Activated naive CD8-positive, alpha-beta T cell treated with anti-CD3 and anti-CD28 coated beads, Interleukin-2, amount 50 U/mL, for 24 hours (primary cell): ENCODE measurements at regions not wholly inside any gene's neighbourhood (a gene's known extent, or its start where the extent isn't known, plus 50 kb on each side); places are given as distances from the start of the nearest gene placed in this dataset.

ENCODE experiments used
- ATAC-seq: fragments of 150-1000 bp; cut with Tn5 transposase; one replicate; pipeline ENCODE4 v1.10.0; 2021
- DNase-seq: peaks from one replicate; pipeline ENCODE4 v3.0.0; 2021
- H3K27ac Mint-ChIP-seq: one replicate; pipeline ENCODE4 v1.8.0; 2021; ENCODE audit warnings: mild to moderate bottlenecking, mixed read lengths
- H3K27me3 Mint-ChIP-seq: one replicate; pipeline ENCODE4 v1.8.0; 2021; ENCODE audit warnings: mixed read lengths
- H3K36me3 Mint-ChIP-seq: one replicate; pipeline ENCODE4 v1.8.0; 2021; ENCODE audit warnings: low read depth, mixed read lengths
- H3K4me1 Mint-ChIP-seq: one replicate; pipeline ENCODE4 v1.8.0; 2021; ENCODE audit warnings: mixed read lengths
- H3K4me3 Mint-ChIP-seq: one replicate; pipeline ENCODE4 v1.8.0; 2021; ENCODE audit warnings: mild to moderate bottlenecking, moderate library complexity, mixed read lengths
- H3K9me3 Mint-ChIP-seq: one replicate; pipeline ENCODE4 v1.8.0; 2021; ENCODE audit warnings: mixed read lengths

- H3K9me3 Mint-ChIP-seq: no peaks in the 10 kb centered on the region
- DNase-seq (no peak), ATAC-seq (no peak)
- no peak overlapping the region for H3K4me3 Mint-ChIP-seq
- peaks cover 24% of the 10 kb centered on the region for H3K27me3 Mint-ChIP-seq
- no peaks in the 10 kb centered on the region for H3K36me3 Mint-ChIP-seq
- no peaks in the 10 kb centered on the region for H3K4me1 Mint-ChIP-seq
- no peak overlapping the region for H3K27ac Mint-ChIP-seq
These were observed 50.2 kb upstream of the XPA start for GRCh38 chr9:97747201-97747965.

DNA sequence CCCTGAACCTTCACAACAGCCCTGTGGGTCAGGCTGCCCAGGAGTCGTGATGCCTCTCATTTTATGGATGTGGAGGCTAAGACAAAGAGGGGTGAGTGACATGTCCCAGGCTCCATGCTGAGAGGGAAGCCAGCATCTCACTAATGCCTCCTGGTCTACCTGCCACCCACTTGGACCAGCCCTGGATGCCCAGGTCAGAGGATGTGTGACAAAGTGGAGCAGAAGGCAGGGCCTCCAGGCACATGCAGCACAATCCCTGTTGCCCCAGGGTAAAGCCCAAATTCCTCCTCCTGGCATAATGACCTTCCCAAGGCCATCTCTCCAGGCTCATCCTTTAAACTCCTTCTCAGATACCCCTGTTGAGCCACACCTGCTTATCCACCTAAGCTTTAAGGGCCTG lies 51.4 kb upstream of the XPA start:
- peaks cover 19% of the 10 kb centered on the region for H3K27me3 Mint-ChIP-seq
- no peaks in the 10 kb centered on the region for H3K36me3 Mint-ChIP-seq
- no peaks in the 10 kb centered on the region for H3K9me3 Mint-ChIP-seq

DNA sequence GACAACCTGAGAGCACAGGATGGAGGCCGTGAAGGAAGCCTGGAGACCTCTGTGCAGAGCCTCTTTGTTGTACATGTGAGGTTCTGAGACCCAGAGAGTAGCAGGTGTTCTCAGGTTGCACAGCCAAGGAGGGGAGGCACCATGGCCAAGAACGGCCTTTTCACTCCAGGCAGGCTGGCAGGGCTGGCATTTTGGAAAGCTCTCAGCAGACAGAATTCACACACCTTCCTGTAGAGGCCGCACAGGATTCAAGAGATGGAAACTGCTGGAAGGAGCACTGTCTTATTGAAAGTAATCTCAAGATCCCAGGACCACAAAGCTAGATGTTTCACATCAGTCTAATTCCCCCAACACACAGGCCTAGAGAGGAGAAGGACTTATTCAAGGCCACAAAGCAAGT lies 52.8 kb upstream of the XPA start:
- Mint-ChIP-seq H3K4me3 (no peak overlapping the region), H3K9me3 (no peaks in the 10 kb centered on the region), H3K27me3 (peaks cover 11% of the 10 kb centered on the region), H3K27ac (no peak overlapping the region), H3K36me3 (no peaks in the 10 kb centered on the region), H3K4me1 (no peaks in the 10 kb centered on the region)
- no peak for DNase-seq
- ATAC-seq: no peak

More for the DNA sequence above, 51.4 kb upstream of the XPA start:
- Mint-ChIP-seq H3K27ac (no peak overlapping the region), H3K4me1 (no peaks in the 10 kb centered on the region), H3K4me3 (no peak overlapping the region)
- DNase-seq (no peak), ATAC-seq (no peak)

- no peaks in the 10 kb centered on the region for H3K9me3 Mint-ChIP-seq
- H3K36me3 Mint-ChIP-seq: no peaks in the 10 kb centered on the region
- no peaks in the 10 kb centered on the region for H3K4me1 Mint-ChIP-seq
- no peak overlapping the region for H3K4me3 Mint-ChIP-seq
- DNase-seq (no peak), ATAC-seq (no peak)
- H3K27ac Mint-ChIP-seq: no peak overlapping the region
- H3K27me3 Mint-ChIP-seq: peaks cover 5% of the 10 kb centered on the region
These were observed 54.4 kb upstream of the XPA start for GRCh38 chr9:97751531-97751930.

- Mint-ChIP-seq H3K9me3 (no peaks in the 10 kb centered on the region), H3K4me3 (no peak overlapping the region), H3K27ac (no peak overlapping the region), H3K36me3 (no peaks in the 10 kb centered on the region), H3K4me1 (no peaks in the 10 kb centered on the region), H3K27me3 (peaks cover 3% of the 10 kb centered on the region)
- DNase-seq: no peak
- no peak for ATAC-seq
These were observed 55.1 kb upstream of the XPA start for GRCh38 chr9:97752274-97752673.

GRCh38 chr9:97753364-97753763 lies 56.2 kb upstream of the XPA start:
- ATAC-seq (no peak), DNase-seq (no peak)
- Mint-ChIP-seq H3K27ac (no peak overlapping the region), H3K4me1 (no peaks in the 10 kb centered on the region), H3K4me3 (no peak overlapping the region), H3K9me3 (no peaks in the 10 kb centered on the region), H3K36me3 (no peaks in the 10 kb centered on the region), H3K27me3 (peaks cover 6% of the 10 kb centered on the region)

- H3K36me3 Mint-ChIP-seq: no peaks in the 10 kb centered on the region
- no peak for DNase-seq
- H3K27ac Mint-ChIP-seq: no peak overlapping the region
- no peaks in the 10 kb centered on the region for H3K9me3 Mint-ChIP-seq
- no peak overlapping the region for H3K4me3 Mint-ChIP-seq
- no peak for ATAC-seq
- peaks cover 6% of the 10 kb centered on the region for H3K27me3 Mint-ChIP-seq
- H3K4me1 Mint-ChIP-seq: no peaks in the 10 kb centered on the region
These were observed 56.8 kb upstream of the XPA start for GRCh38 chr9:97753975-97754374.

DNA sequence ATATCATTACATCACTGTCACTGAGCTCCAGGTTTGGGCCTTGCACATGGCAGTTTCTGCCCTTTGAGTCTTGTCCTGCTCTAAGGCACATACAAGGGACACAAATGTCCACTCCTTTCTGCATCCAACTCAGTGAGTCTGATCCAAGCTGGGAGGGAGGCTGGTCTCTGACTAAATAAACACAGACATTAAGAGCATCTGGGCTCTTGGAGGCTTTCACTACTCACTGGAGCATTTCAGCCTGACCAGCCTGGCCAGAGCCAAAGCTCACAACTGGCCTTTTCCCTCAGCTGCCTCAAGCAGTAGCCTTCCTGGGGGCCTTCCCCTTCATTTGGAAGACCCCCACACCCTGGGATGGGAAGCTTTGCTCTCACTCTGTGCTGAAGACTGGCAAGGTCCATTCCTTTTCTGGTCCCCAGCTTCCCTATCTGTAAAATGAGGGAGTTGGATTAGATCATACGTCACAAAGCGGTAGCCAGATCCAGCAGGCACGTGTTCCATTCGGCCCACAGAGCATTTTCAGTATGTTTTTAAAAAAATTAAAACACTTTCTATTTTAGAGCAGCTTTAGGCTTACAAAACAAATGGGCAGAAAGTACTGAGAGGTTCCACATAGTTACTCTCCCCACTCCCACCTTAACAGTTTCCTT lies 58.6 kb upstream of the XPA start:
- ATAC-seq (no peak), DNase-seq (no peak)
- Mint-ChIP-seq H3K4me3 (no peak overlapping the region), H3K27me3 (peaks cover 12% of the 10 kb centered on the region), H3K9me3 (no peaks in the 10 kb centered on the region), H3K4me1 (no peaks in the 10 kb centered on the region), H3K27ac (no peak overlapping the region), H3K36me3 (no peaks in the 10 kb centered on the region)

DNA sequence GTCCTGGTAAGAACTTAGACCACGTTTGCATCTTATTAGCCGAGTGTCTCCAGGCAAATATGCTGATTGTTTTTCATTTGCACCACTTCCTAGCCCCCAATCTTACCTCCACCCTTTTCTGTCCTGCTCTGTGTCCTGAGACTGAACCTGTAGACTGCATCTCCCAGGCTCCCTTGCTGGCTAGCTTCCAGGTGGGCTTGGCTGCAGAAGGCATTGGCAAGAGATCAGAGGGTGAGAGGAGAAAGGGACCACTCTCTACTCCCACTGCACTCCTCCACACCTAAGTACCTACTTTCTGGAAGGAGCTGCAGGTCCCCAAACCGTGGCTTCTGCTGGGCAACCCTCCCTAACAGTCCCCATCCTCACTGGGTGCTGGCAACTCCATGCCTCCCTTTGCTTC lies 59.9 kb upstream of the XPA start:
- H3K4me3 Mint-ChIP-seq: no peak overlapping the region
- peaks cover 23% of the 10 kb centered on the region for H3K27me3 Mint-ChIP-seq
- H3K27ac Mint-ChIP-seq: no peak overlapping the region
- ATAC-seq (no peak), DNase-seq (no peak)
- H3K4me1 Mint-ChIP-seq: no peaks in the 10 kb centered on the region
- H3K36me3 Mint-ChIP-seq: no peaks in the 10 kb centered on the region
- H3K9me3 Mint-ChIP-seq: no peaks in the 10 kb centered on the region

GRCh38 chr9:97758334-97758916 lies 61.3 kb upstream of the XPA start:
- Mint-ChIP-seq H3K27me3 (peaks cover 31% of the 10 kb centered on the region), H3K36me3 (no peaks in the 10 kb centered on the region), H3K27ac (no peak overlapping the region), H3K9me3 (no peaks in the 10 kb centered on the region), H3K4me1 (no peaks in the 10 kb centered on the region), H3K4me3 (no peak overlapping the region)
- ATAC-seq (no peak), DNase-seq (no peak)

- DNase-seq (no peak), ATAC-seq (no peak)
- H3K27ac Mint-ChIP-seq: no peak overlapping the region
- H3K36me3 Mint-ChIP-seq: no peaks in the 10 kb centered on the region
- H3K4me3 Mint-ChIP-seq: no peak overlapping the region
- H3K27me3 Mint-ChIP-seq: peaks cover 31% of the 10 kb centered on the region
- H3K9me3 Mint-ChIP-seq: no peaks in the 10 kb centered on the region
- H3K4me1 Mint-ChIP-seq: no peaks in the 10 kb centered on the region
These were observed 62.6 kb upstream of the XPA start for GRCh38 chr9:97759581-97760288.

DNA sequence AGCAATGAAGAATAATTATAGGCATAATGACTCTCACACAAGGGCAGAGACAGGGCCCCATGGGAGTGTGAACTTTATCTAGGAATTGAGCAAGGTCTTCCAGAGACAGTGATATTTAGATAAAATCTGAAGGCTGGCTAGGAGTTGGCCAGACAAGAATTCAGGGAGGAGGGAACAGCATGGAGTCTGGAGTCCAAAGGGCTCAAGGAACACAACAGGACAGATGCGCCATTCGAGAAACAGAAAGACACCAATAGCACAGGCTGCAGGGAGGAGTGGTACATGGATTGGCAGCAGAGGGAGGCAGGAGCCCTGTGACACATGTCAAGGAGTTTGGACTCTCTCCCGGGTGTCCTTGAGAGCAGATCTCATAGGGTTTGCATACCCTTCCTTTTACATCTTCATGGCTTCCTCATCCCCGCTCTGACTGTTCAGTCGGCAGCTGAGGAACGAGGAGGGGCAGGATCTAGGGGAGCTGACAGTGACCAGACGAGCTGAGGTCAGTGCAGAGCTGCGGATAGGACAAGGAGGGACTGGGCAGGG lies 64.0 kb upstream of the XPA start:
- no peak for DNase-seq
- no peak for ATAC-seq
- H3K4me3 Mint-ChIP-seq: no peak overlapping the region
- no peaks in the 10 kb centered on the region for H3K4me1 Mint-ChIP-seq
- H3K9me3 Mint-ChIP-seq: no peaks in the 10 kb centered on the region
- H3K27me3 Mint-ChIP-seq: peaks cover 31% of the 10 kb centered on the region
- H3K36me3 Mint-ChIP-seq: no peaks in the 10 kb centered on the region
- no peak overlapping the region for H3K27ac Mint-ChIP-seq

GRCh38 chr9:97761879-97762278 lies 64.7 kb upstream of the XPA start:
- DNase-seq (no peak), ATAC-seq (no peak)
- no peaks in the 10 kb centered on the region for H3K36me3 Mint-ChIP-seq
- no peaks in the 10 kb centered on the region for H3K9me3 Mint-ChIP-seq
- H3K4me1 Mint-ChIP-seq: no peaks in the 10 kb centered on the region
- no peak overlapping the region for H3K27ac Mint-ChIP-seq
- peaks cover 31% of the 10 kb centered on the region for H3K27me3 Mint-ChIP-seq
- H3K4me3 Mint-ChIP-seq: no peak overlapping the region

GRCh38 chr9:97763874-97764273 lies 66.7 kb upstream of the XPA start:
- Mint-ChIP-seq H3K9me3 (no peaks in the 10 kb centered on the region), H3K27me3 (peaks cover 28% of the 10 kb centered on the region)
- ATAC-seq: no peak

More at GRCh38 chr9:97763874-97764273, 66.7 kb upstream of the XPA start:
- Mint-ChIP-seq H3K4me1 (no peaks in the 10 kb centered on the region), H3K4me3 (no peak overlapping the region), H3K27ac (no peak overlapping the region), H3K36me3 (no peaks in the 10 kb centered on the region)
- DNase-seq: no peak
